GM12873 (cell line): ENCODE measurements at regions not wholly inside any gene's neighbourhood (a gene's known extent, or its start where the extent isn't known, plus 50 kb on each side); places are given as distances from the start of the nearest gene placed in this dataset.

Experiments used
- CTCF ChIP-seq: IDR thresholded peaks from 2 replicates; pipeline ENCODE4 v1.5.1; 2012; ENCODE audit warnings: low read depth, mild to moderate bottlenecking, moderate library complexity, low read length, control low read depth; ENCODE audit not compliant: insufficient read depth; ENCODE audit errors: missing control alignments

DNA sequence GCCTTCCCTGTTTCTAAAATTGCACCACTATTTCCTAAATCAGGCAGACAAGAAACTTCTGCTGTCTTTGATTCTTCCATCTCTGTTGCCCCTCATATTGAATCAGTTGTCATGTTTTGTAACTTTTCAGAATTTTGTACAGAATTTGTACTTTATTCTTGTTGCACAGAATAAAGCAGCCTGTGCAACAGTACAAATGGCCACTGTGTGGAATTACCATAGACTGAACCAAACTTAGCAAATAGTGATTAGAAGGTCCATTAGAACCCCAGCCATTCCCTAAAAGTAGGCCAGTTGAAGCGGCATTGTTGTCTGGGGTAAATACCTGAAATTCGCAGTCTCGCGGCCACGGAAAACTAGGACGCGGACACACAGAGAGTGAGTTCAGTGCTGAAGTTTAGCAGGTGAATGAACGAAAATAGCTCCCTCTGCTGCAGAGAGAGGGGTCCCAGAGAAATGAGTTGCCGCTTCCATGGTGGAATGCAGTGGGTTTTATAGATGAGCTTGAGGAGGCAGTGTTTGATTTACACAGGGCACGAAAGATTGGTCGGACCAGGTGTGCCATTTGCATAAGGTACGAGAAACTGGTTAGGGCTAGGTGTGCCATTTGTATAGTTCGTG lies 71.8 kb downstream of the C4orf33 start:
- TF ChIP-seq CTCF = no peak

DNA sequence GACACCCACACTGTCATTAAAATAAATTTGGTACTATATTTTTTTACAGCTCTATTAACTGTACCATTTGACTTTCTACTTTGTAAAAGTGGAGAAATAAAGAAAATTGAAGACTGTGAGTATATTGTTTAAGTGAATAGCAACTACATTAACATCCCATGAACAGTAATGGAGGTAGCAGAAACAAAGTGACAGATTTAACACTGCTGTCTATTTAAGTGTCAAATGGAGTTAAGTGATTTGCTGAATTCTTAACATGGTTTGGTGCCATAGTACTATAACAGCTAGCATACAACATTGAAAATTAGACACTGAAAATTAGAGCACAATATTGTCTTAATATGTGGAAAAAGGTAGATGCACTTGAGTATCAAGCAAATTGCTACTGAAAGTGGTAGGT lies 76.2 kb downstream of the C4orf33 start:
- TF ChIP-seq CTCF = no peak

GRCh38 chr4:129176864-129177263 lies 80.9 kb downstream of the C4orf33 start:
- no peak for TF ChIP-seq CTCF

DNA sequence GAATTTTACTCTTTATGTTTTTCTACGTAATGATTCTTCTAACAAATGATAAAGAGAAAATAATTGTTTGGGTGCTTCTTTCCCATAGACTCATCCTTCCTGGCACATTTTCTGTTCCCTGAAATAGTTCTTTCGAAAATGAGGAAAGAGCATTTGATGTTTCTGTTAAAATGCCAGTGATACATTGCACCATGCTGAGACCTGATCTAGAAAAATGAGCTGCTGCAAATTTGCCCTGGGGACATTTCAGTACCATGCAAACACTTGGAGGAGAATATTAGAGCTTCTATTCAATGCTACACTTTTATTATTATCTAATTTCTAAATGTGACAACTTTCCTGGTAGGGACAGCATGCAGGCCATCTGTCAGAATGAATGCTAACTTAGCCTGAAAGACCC lies 83.3 kb downstream of the C4orf33 start:
- no peak for TF ChIP-seq CTCF

DNA sequence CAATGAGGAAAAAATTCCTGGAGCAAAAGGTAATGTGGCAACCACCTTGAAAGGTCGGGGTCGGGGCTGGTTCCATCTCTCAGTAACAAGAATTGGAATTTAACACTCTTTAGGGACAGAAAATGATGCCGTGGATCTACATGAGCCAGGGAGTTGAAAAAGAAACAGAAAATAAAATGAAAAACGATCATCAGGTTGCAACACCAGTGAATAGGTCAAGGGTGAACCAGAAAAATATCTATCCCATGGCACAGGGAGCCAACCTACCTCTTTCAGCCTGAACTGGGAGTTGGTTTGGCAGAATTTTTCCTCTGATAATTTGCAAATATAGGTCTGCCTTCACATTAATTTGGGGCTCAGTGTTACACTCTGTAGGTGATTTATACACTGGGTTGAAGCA lies 93.7 kb downstream of the C4orf33 start:
- TF ChIP-seq CTCF = no peak

GRCh38 chr4:129193357-129194100 lies 97.6 kb downstream of the C4orf33 start:
- no peak for TF ChIP-seq CTCF

DNA sequence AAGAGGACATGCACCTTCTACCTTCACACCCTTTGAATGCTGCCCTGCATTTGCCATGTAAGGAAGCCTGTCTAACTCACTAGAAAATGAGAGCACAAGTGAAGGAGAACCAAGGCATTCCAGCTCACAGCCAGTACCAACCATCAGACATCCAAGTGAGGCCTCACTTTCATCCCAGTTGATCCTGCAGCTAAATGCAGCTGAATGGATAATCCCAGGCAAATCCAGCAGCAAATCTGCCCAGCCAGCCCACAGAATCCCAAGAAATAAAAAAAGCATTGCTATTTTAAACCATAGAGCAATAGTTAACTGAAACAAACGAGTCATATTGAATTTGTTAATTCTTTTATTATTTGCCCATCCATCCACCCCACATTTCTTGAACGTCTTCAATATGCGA lies 112.5 kb downstream of the C4orf33 start:
- no peak for TF ChIP-seq CTCF
